ENCODE measurements at regions not wholly inside any gene's neighbourhood (a gene's known extent, or its start where the extent isn't known, plus 50 kb on each side); places are given as distances from the start of the nearest gene placed in this dataset.

GRCh38 chr4:14693728-14694127, 308.6 kb upstream of the CPEB2 start:
- TF ChIP-seq CTCF (IDR thresholded peaks at IDR 0.05) (no peak), EZH2 (IDR thresholded peaks at IDR 0.05) (no peak)
